ENCODE measurements at regions not wholly inside any gene's neighbourhood (a gene's known extent, or its start where the extent isn't known, plus 50 kb on each side); places are given as distances from the start of the nearest gene placed in this dataset.

DNA sequence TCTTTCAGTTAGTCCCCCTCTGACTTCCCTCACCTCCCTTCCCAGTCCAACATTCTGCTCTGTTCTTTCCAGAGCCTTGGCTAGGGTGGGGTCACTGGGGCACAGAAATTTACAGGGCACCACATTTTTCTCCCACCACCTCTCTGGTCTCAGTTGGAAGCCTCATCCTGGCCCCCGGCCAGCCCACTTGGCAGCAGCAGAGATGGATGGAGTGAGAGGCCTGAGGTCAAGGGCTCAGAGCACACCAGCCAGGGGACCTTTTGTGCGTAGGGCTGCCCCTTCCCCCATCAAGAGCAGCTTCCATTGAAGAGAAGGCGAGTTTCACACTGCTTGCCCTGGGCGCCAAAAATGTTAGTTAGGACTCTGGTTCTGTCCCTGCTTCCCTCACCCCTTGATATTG lies 230.9 kb downstream of the SOX3 start:
- Histone ChIP-seq H4K20me1 (ENCODE audit: insufficient read depth) (no peaks in the 10 kb centered on the region), H3K9me2 (ENCODE audit: insufficient read depth) (no peaks in the 10 kb centered on the region), H3K27me3 (ENCODE audit: insufficient read depth, low read length) (no peaks in the 10 kb centered on the region), H3K4me2 (ENCODE audit: low read length) (no peak overlapping the region), H3K36me3 (ENCODE audit: control insufficient read depth in 1 of 2, insufficient read depth in 2 of 2, low read length in 2 of 2) (no peaks in the 10 kb centered on the region), H3K9ac (ENCODE audit: low read length) (no peak overlapping the region), H3K79me2 (ENCODE audit: insufficient read depth, low read length) (no peaks in the 10 kb centered on the region), H3K4me3 (replicated peaks in 1 of 2; ENCODE audit: low read depth in 1 of 2, low read length in 2 of 2) (no peak overlapping the region), H3K9me3 (ENCODE audit: control insufficient read depth in 1 of 2, insufficient read depth in 1 of 2, low read depth in 1 of 2, low read length in 2 of 2) (no peaks in the 10 kb centered on the region), H3K4me1 (ENCODE audit: control insufficient read depth in 1 of 2, insufficient read depth in 2 of 2, low read length in 2 of 2) (no peaks in the 10 kb centered on the region), H2AFZ (ENCODE audit: low read depth, low read length, poor library complexity, severe bottlenecking) (no peak overlapping the region), H3K27ac (ENCODE audit: low read depth, low read length) (no peak overlapping the region)
- CTCF ChIA-PET = no interaction called here
- intact Hi-C loops (cut with micrococcal nuclease) = no loop called here
- DNase-seq (ENCODE audit: low read depth, low spot score) (no peak), ATAC-seq (no peak)
- TF ChIP-seq SIN3A (IDR thresholded peaks at IDR 0.05; ENCODE audit: low read depth) = no peak
- TF ChIP-seq ZNF274 (IDR thresholded peaks at IDR 0.05; ENCODE audit: low read depth, low read length) = no peak
- no peak for TF ChIP-seq RAD21 (IDR thresholded peaks at IDR 0.05; ENCODE audit: low read depth)
- TF ChIP-seq, protein P1, sequence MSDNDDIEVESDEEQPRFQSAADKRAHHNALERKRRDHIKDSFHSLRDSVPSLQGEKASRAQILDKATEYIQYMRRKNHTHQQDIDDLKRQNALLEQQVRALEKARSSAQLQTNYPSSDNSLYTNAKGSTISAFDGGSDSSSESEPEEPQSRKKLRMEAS (IDR thresholded peaks at IDR 0.05) = no peak
- no peak for TF ChIP-seq EGR1 (IDR thresholded peaks at IDR 0.05; ENCODE audit: low read depth)
- TF ChIP-seq TCF7L2 (IDR thresholded peaks at IDR 0.05; ENCODE audit: borderline replicate concordance, extremely low read depth, insufficient read depth, insufficient read length) = no peak
- TF ChIP-seq YY1 (IDR thresholded peaks at IDR 0.05; ENCODE audit: extremely low read depth, insufficient replicate concordance, low read depth, low read length) = no peak
- no peak for TF ChIP-seq EZH2phosphoT487 (IDR thresholded peaks at IDR 0.05; ENCODE audit: borderline replicate concordance)
- no peak for TF ChIP-seq JUND (IDR thresholded peaks at IDR 0.05)
- no peak for TF ChIP-seq POLR2A (IDR thresholded peaks at IDR 0.05; ENCODE audit: borderline replicate concordance, extremely low read depth, insufficient read depth, insufficient read length)
- TF ChIP-seq, protein P2, sequence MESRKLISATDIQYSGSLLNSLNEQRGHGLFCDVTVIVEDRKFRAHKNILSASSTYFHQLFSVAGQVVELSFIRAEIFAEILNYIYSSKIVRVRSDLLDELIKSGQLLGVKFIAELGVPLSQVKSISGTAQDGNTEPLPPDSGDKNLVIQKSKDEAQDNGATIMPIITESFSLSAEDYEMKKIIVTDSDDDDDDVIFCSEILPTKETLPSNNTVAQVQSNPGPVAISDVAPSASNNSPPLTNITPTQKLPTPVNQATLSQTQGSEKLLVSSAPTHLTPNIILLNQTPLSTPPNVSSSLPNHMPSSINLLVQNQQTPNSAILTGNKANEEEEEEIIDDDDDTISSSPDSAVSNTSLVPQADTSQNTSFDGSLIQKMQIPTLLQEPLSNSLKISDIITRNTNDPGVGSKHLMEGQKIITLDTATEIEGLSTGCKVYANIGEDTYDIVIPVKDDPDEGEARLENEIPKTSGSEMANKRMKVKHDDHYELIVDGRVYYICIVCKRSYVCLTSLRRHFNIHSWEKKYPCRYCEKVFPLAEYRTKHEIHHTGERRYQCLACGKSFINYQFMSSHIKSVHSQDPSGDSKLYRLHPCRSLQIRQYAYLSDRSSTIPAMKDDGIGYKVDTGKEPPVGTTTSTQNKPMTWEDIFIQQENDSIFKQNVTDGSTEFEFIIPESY (IDR thresholded peaks at IDR 0.05; ENCODE audit: extremely low read depth, insufficient replicate concordance, low read length) = no peak
- TF ChIP-seq, protein P3, sequence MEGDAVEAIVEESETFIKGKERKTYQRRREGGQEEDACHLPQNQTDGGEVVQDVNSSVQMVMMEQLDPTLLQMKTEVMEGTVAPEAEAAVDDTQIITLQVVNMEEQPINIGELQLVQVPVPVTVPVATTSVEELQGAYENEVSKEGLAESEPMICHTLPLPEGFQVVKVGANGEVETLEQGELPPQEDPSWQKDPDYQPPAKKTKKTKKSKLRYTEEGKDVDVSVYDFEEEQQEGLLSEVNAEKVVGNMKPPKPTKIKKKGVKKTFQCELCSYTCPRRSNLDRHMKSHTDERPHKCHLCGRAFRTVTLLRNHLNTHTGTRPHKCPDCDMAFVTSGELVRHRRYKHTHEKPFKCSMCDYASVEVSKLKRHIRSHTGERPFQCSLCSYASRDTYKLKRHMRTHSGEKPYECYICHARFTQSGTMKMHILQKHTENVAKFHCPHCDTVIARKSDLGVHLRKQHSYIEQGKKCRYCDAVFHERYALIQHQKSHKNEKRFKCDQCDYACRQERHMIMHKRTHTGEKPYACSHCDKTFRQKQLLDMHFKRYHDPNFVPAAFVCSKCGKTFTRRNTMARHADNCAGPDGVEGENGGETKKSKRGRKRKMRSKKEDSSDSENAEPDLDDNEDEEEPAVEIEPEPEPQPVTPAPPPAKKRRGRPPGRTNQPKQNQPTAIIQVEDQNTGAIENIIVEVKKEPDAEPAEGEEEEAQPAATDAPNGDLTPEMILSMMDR (IDR thresholded peaks at IDR 0.05 in 2 of 3, conservative IDR thresholded peaks at IDR 0.05 in 1 of 3; ENCODE audit: borderline replicate concordance in 1 of 3, insufficient read depth in 1 of 3, low read depth in 2 of 3, low read length in 2 of 3) = no peak
- no peak for TF ChIP-seq ZFX (IDR thresholded peaks at IDR 0.05)
- no peak for TF ChIP-seq EZH2 (IDR thresholded peaks at IDR 0.05)
- TF ChIP-seq CBX3 (IDR thresholded peaks at IDR 0.05; ENCODE audit: low read depth) = no peak
- TF ChIP-seq, protein P4, sequence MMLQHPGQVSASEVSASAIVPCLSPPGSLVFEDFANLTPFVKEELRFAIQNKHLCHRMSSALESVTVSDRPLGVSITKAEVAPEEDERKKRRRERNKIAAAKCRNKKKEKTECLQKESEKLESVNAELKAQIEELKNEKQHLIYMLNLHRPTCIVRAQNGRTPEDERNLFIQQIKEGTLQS (IDR thresholded peaks at IDR 0.05) = no peak
- TF ChIP-seq SP1 (IDR thresholded peaks at IDR 0.05; ENCODE audit: low read depth) = no peak
- TF ChIP-seq, protein P5, sequence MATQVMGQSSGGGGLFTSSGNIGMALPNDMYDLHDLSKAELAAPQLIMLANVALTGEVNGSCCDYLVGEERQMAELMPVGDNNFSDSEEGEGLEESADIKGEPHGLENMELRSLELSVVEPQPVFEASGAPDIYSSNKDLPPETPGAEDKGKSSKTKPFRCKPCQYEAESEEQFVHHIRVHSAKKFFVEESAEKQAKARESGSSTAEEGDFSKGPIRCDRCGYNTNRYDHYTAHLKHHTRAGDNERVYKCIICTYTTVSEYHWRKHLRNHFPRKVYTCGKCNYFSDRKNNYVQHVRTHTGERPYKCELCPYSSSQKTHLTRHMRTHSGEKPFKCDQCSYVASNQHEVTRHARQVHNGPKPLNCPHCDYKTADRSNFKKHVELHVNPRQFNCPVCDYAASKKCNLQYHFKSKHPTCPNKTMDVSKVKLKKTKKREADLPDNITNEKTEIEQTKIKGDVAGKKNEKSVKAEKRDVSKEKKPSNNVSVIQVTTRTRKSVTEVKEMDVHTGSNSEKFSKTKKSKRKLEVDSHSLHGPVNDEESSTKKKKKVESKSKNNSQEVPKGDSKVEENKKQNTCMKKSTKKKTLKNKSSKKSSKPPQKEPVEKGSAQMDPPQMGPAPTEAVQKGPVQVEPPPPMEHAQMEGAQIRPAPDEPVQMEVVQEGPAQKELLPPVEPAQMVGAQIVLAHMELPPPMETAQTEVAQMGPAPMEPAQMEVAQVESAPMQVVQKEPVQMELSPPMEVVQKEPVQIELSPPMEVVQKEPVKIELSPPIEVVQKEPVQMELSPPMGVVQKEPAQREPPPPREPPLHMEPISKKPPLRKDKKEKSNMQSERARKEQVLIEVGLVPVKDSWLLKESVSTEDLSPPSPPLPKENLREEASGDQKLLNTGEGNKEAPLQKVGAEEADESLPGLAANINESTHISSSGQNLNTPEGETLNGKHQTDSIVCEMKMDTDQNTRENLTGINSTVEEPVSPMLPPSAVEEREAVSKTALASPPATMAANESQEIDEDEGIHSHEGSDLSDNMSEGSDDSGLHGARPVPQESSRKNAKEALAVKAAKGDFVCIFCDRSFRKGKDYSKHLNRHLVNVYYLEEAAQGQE (IDR thresholded peaks at IDR 0.05; ENCODE audit: low read depth) = no peak
- TF ChIP-seq FOSL1 (IDR thresholded peaks at IDR 0.05; ENCODE audit: low read depth) = no peak
- TF ChIP-seq POLR2AphosphoS5 (IDR thresholded peaks at IDR 0.05; ENCODE audit: low read depth, low read length) = no peak
- RAD21 ChIA-PET (ENCODE audit: low non-redundant PET in 1 of 2, low total read pairs in 2 of 2, uncharacterized antibody in 2 of 2, unreplicated experiment in 2 of 2) = no interaction called here
- BruUV-seq (replicated peaks) = no TSS peak
- POLR2A ChIA-PET = no interaction called here

All from HCT116 (cell line).